GM12878 (cell line): ENCODE measurements at regions not wholly inside any gene's neighbourhood (a gene's known extent, or its start where the extent isn't known, plus 50 kb on each side); places are given as distances from the start of the nearest gene placed in this dataset.
"Not testable (repeated sequence)": the region's sequence is repeated elsewhere in the genome, so short reads cannot be mapped to it uniquely, and the experiment has no call there.

ENCODE experiments used
- BHLHE40 ChIP-seq, 2 experiments: fragments of 450-650 bp in 1 of 2; IDR thresholded peaks; 2 replicates each; pipeline ENCODE4 v1.6.1; 2011 to 2017; ENCODE audit warnings: low read depth in 2 of 2, borderline replicate concordance in 1 of 2, improper control_type of control experiment in 1 of 2, low read length in 1 of 2, mild to moderate bottlenecking in 1 of 2
- CBX5 ChIP-seq: sonication (generic); IDR thresholded peaks from 2 replicates; pipeline ENCODE4 v1.6.1; 2016; ENCODE audit warnings: low read depth, moderate library complexity, mild to moderate bottlenecking, inconsistent platforms
- EP300 ChIP-seq, 2 experiments: fragments of 150-350 bp in 1 of 2; IDR thresholded peaks; 2 replicates each; pipeline ENCODE4 v1.6.1; 2011 to 2012; ENCODE audit warnings: low read depth in 2 of 2, low read length in 2 of 2, borderline replicate concordance in 1 of 2, improper control_type of control experiment in 1 of 2, inconsistent platforms in 1 of 2; ENCODE audit not compliant: control insufficient read depth in 1 of 2
- MTA3 ChIP-seq: IDR thresholded peaks from 2 replicates; pipeline ENCODE4 v1.6.1; 2012; ENCODE audit warnings: low read length, inconsistent platforms, borderline replicate concordance
- POLR2A ChIP-seq: IDR thresholded peaks from 2 replicates; pipeline ENCODE4 v1.6.1; 2011; ENCODE audit warnings: low read depth, mild to moderate bottlenecking, low read length
- TF ChIP-seq, protein P1 (sequence below): IDR thresholded peaks from 2 replicates; pipeline ENCODE4 v1.6.1; 2012; ENCODE audit warnings: mild to moderate bottlenecking, low read depth, low read length

DNA sequence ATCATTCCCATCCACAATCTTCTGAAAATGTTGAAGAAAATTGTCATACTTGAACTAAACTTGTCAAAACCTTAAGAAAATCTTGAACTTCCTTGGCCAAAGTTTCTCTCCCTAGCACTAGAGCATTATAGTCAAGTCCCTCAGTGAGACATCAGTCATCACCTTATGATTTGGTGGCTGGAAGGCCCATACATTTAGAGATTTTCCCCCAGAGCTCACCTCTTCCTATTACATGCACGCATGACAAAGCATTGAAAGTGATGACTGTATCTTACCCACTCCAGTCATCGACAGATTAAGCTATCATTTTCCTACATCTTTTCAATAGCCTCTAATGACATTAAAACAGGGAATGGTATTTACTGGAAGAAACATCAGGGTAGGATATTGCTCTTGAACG lies 948.8 kb downstream of the TMEM121 start:
- TF ChIP-seq, protein P1, sequence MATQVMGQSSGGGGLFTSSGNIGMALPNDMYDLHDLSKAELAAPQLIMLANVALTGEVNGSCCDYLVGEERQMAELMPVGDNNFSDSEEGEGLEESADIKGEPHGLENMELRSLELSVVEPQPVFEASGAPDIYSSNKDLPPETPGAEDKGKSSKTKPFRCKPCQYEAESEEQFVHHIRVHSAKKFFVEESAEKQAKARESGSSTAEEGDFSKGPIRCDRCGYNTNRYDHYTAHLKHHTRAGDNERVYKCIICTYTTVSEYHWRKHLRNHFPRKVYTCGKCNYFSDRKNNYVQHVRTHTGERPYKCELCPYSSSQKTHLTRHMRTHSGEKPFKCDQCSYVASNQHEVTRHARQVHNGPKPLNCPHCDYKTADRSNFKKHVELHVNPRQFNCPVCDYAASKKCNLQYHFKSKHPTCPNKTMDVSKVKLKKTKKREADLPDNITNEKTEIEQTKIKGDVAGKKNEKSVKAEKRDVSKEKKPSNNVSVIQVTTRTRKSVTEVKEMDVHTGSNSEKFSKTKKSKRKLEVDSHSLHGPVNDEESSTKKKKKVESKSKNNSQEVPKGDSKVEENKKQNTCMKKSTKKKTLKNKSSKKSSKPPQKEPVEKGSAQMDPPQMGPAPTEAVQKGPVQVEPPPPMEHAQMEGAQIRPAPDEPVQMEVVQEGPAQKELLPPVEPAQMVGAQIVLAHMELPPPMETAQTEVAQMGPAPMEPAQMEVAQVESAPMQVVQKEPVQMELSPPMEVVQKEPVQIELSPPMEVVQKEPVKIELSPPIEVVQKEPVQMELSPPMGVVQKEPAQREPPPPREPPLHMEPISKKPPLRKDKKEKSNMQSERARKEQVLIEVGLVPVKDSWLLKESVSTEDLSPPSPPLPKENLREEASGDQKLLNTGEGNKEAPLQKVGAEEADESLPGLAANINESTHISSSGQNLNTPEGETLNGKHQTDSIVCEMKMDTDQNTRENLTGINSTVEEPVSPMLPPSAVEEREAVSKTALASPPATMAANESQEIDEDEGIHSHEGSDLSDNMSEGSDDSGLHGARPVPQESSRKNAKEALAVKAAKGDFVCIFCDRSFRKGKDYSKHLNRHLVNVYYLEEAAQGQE: not testable (repeated sequence)
- TF ChIP-seq BHLHE40 (IDR thresholded peaks at IDR 0.05; ENCODE audit: borderline replicate concordance in 1 of 2, low read depth in 2 of 2, low read length in 1 of 2); EP300 (IDR thresholded peaks at IDR 0.05; ENCODE audit: borderline replicate concordance in 1 of 2, control insufficient read depth in 1 of 2, low read depth in 2 of 2, low read length in 2 of 2); CBX5; MTA3; POLR2A: not testable (repeated sequence)
